PC-3 (cell line): ENCODE measurements at regions not wholly inside any gene's neighbourhood (a gene's known extent, or its start where the extent isn't known, plus 50 kb on each side); places are given as distances from the start of the nearest gene placed in this dataset.

Experiments
- ATAC-seq: fragments of 200-7000 bp; cut with Tn5 transposase; 2 replicates; pipeline ENCODE4 v1.9.1; 2020; ENCODE audit warnings: mild to moderate bottlenecking, moderate library complexity
- BruUV-seq: library from RNA; stranded (reverse); fragments of 400-500 nt; replicated peaks from 2 replicates; lab custom pipeline; 2021; lab: Mats Ljungman, UMichigan
- CTCF ChIA-PET: fragments of 300-600 bp; sonication (Branson Sonifier 250); formaldehyde crosslinking; loops from one replicate; lab custom pipeline; 2022; ENCODE audit warnings: antibody characterized with exemption; lab: Charles Lee
- POLR2A ChIA-PET: fragments of 300-600 bp; sonication (Branson Sonifier 250); formaldehyde crosslinking; loops from one replicate; lab custom pipeline; 2022; ENCODE audit warnings: antibody characterized with exemption; ENCODE audit not compliant: unreplicated experiment; lab: Charles Lee
- DNase-seq: peaks from one replicate; pipeline ENCODE4 v3.0.0-alpha.2; 2015
- H2AFZ ChIP-seq: fragments of 300-600 bp; sonication (generic); 2 replicates; pipeline ENCODE4 v1.6.0; 2016; ENCODE audit warnings: antibody characterized with exemption, low read length
- H3F3A ChIP-seq: fragments of 300-600 bp; sonication (generic); one replicate; pipeline ENCODE4 v1.6.0; 2017; ENCODE audit warnings: antibody characterized with exemption, low read length, control low read depth, mild to moderate bottlenecking; ENCODE audit not compliant: unreplicated experiment
- H3K27ac ChIP-seq: fragments of 300-600 bp; sonication (generic); 2 replicates; pipeline ENCODE4 v1.5.1; 2016; ENCODE audit warnings: mild to moderate bottlenecking, low read length
- H3K27me3 ChIP-seq: fragments of 300-600 bp; sonication (generic); 2 replicates; pipeline ENCODE4 v1.6.1; 2016; ENCODE audit warnings: low read length, mixed read lengths
- H3K36me3 ChIP-seq: fragments of 300-600 bp; sonication (generic); 2 replicates; pipeline ENCODE4 v1.6.1; 2016; ENCODE audit warnings: low read depth, mixed run types, low read length, mixed read lengths
- H3K4me1 ChIP-seq: fragments of 300-600 bp; sonication (generic); 2 replicates; pipeline ENCODE4 v1.5.1; 2016; ENCODE audit warnings: low read length; ENCODE audit not compliant: insufficient read depth
- H3K4me2 ChIP-seq: fragments of 300-600 bp; sonication (generic); 2 replicates; pipeline ENCODE4 v1.6.0; 2016; ENCODE audit warnings: low read length
- H3K4me3 ChIP-seq: fragments of 300-600 bp; sonication (generic); 2 replicates; pipeline ENCODE4 v1.5.1; 2016; ENCODE audit warnings: mild to moderate bottlenecking, low read length, mixed read lengths
- H3K79me2 ChIP-seq: fragments of 300-600 bp; sonication (generic); 2 replicates; pipeline ENCODE4 v1.6.1; 2017; ENCODE audit warnings: low read length, mixed read lengths
- H3K9ac ChIP-seq: fragments of 300-600 bp; sonication (generic); 2 replicates; pipeline ENCODE4 v1.6.0; 2016; ENCODE audit warnings: mild to moderate bottlenecking, low read length
- H3K9me2 ChIP-seq: fragments of 300-600 bp; sonication (generic); replicated peaks from 2 replicates; pipeline ENCODE4 v1.6.1; 2016; ENCODE audit warnings: mixed run types, low read length, mixed read lengths
- H3K9me3 ChIP-seq: fragments of 300-600 bp; sonication (generic); 2 replicates; pipeline ENCODE4 v1.6.1; 2016; ENCODE audit warnings: low read length, mixed read lengths
- H4K20me1 ChIP-seq: fragments of 300-600 bp; sonication (generic); 2 replicates; pipeline ENCODE4 v1.6.1; 2016; ENCODE audit warnings: low read length, mixed read lengths
- CTCF ChIP-seq: fragments of 300-600 bp; sonication (generic); conservative IDR thresholded peaks from 2 replicates; pipeline ENCODE4 v1.5.1; 2017; ENCODE audit warnings: antibody characterized with exemption, low read depth, mild to moderate bottlenecking, low read length
- EZH2 ChIP-seq: fragments of 300-600 bp; sonication (generic); IDR thresholded peaks from one replicate; pipeline ENCODE4 v1.6.1; 2017; ENCODE audit warnings: antibody characterized with exemption, mild to moderate bottlenecking, low read length; ENCODE audit not compliant: unreplicated experiment
- EZH2phosphoT487 ChIP-seq: fragments of 300-600 bp; sonication (generic); IDR thresholded peaks from 2 replicates; pipeline ENCODE4 v1.6.1; 2018; ENCODE audit warnings: mild to moderate bottlenecking, antibody characterized with exemption, low read length, borderline replicate concordance
- intact Hi-C: fragments of 100-400 bp; cut with micrococcal nuclease; formaldehyde crosslinking; loops from 2 replicates; pipeline ENCODE4 v1.9.0; 2023

DNA sequence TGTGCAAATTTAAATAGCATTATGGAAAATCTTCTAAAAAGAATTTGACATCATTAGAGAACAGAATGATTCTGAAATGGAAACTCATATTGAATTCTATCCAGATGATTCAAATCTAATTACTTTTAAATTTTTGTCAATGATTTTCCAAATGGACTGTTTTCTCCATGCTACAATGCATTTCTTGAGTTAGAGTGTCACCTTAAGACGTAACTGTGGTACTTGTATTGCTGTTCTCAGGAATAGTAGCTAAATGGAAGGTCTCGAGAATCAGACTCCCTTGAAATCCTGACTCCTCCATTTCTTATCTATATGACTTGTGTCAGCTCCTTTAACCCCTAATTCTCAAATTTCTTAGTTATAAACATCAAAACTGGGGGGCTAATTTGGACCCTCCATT, 102.3 kb downstream of the P2RY1 start:
- Histone ChIP-seq H3K36me3 (no peaks in the 10 kb centered on the region), H3K4me1 (peaks cover 5% of the 10 kb centered on the region), H3K79me2 (no peaks in the 10 kb centered on the region), H3F3A (no peaks in the 10 kb centered on the region), H4K20me1 (no peaks in the 10 kb centered on the region), H3K9me2 (no peaks in the 10 kb centered on the region), H3K9ac (no peak overlapping the region), H3K9me3 (no peaks in the 10 kb centered on the region), H3K4me2 (no peak overlapping the region), H3K4me3 (no peak overlapping the region), H3K27ac (no peak overlapping the region), H2AFZ (no peak overlapping the region), H3K27me3 (no peaks in the 10 kb centered on the region)
- BruUV-seq: no TSS peak
- intact Hi-C loops: loop anchor here (5.0 kb wide), 3 partner anchors 60 to 240 kb away; partner anchors contain the start of gene P2RY1
- ATAC-seq (no peak), DNase-seq (no peak)
- TF ChIP-seq EZH2phosphoT487 (no peak), CTCF (peak; percentile 31; the same call in 1 of the 2 replicates), EZH2 (no peak)
- CTCF ChIA-PET: no interaction called here
- POLR2A ChIA-PET: interaction anchor here (0.5 kb wide), 1 partner anchor 374 kb away, joined by 3 read pairs; no protein-coding TSS in a partner anchor

GRCh38 chr3:152938974-152939636, 104.2 kb downstream of the P2RY1 start:
- CTCF ChIA-PET: no interaction called here
- no peaks in the 10 kb centered on the region for H3F3A ChIP-seq
- no peak overlapping the region for H3K4me2 ChIP-seq
- no peaks in the 10 kb centered on the region for H3K9me3 ChIP-seq
- no peak overlapping the region for H2AFZ ChIP-seq
- H3K27ac ChIP-seq: no peak overlapping the region
- H3K79me2 ChIP-seq: no peaks in the 10 kb centered on the region
- DNase-seq: no peak
- no peaks in the 10 kb centered on the region for H3K36me3 ChIP-seq
- TF ChIP-seq EZH2phosphoT487: no peak
- 0 out of 2 replicates have a peak, but pooled peaks have one; percentile 40 for TF ChIP-seq CTCF
- no peak for TF ChIP-seq EZH2
- no peak overlapping the region for H3K9ac ChIP-seq
- ATAC-seq: no peak
- H3K4me3 ChIP-seq: no peak overlapping the region
- POLR2A ChIA-PET: no interaction called here
- no peaks in the 10 kb centered on the region for H4K20me1 ChIP-seq
- H3K9me2 ChIP-seq: no peaks in the 10 kb centered on the region
- H3K27me3 ChIP-seq: no peaks in the 10 kb centered on the region
- intact Hi-C loops: loop anchor here (5.0 kb wide), 3 partner anchors 62 to 242 kb away; partner anchors contain the start of gene P2RY1
- no TSS peak for BruUV-seq
- H3K4me1 ChIP-seq: peaks cover 21% of the 10 kb centered on the region

- H3K79me2 ChIP-seq: no peaks in the 10 kb centered on the region
- H3K27me3 ChIP-seq: no peaks in the 10 kb centered on the region
- no peak overlapping the region for H2AFZ ChIP-seq
- ATAC-seq (no peak; the same call in 1 of the 2 replicates), DNase-seq (no peak)
- TF ChIP-seq CTCF (no peak), EZH2phosphoT487 (no peak), EZH2 (no peak)
- H3K9me3 ChIP-seq: no peaks in the 10 kb centered on the region
- intact Hi-C loops: no loop called here
- H3F3A ChIP-seq: no peaks in the 10 kb centered on the region
- no peak overlapping the region for H3K9ac ChIP-seq
- no peaks in the 10 kb centered on the region for H3K36me3 ChIP-seq
- peaks cover 21% of the 10 kb centered on the region for H3K4me1 ChIP-seq
- CTCF ChIA-PET: no interaction called here
- no peak overlapping the region for H3K4me2 ChIP-seq
- H4K20me1 ChIP-seq: no peaks in the 10 kb centered on the region
- H3K9me2 ChIP-seq: no peaks in the 10 kb centered on the region
- no peak overlapping the region for H3K27ac ChIP-seq
- BruUV-seq: no TSS peak
- no peak overlapping the region for H3K4me3 ChIP-seq
- POLR2A ChIA-PET: interaction anchor here (0.7 kb wide), 1 partner anchor 17 kb away, joined by 3 read pairs; no protein-coding TSS in a partner anchor
These were observed 106.9 kb downstream of the P2RY1 start for GRCh38 chr3:152941859-152942258.
